ENCODE measurements at regions not wholly inside any gene's neighbourhood (a gene's known extent, or its start where the extent isn't known, plus 50 kb on each side); places are given as distances from the start of the nearest gene placed in this dataset.

DNA sequence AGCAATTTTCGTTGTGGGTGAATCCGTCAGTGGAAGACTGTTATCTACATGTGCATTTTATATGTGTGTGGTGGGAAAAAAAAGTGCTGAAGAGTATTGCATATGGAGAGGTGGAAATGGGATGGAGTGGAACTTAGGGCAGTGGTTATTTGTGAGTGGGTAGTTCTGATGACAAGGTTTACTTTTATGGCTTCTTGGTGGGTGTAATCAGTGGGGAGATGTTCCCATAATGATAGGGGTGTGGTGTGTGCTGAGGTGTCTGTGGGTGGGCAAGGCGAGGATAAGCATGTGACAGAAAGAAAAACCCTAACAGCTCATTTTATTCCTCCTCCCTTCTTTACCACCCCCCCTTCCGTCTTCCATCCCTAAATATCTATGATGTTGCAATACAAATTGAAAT is 288.1 kb downstream of the NUF2 start:
- H3K9ac ChIP-seq (replicated peaks; ENCODE audit: extremely low read depth, insufficient read depth, low read length), result no peak overlapping the region
- no peak for FAIRE-seq
- no peak for DNase-seq (ENCODE audit: low read depth, low spot score)
- intact Hi-C loops (cut with micrococcal nuclease) (no loop called here), dilution Hi-C loops (cut with MboI; ENCODE audit: extremely low pct_ligation_motif_present, low sequenced_read_pairs) (no loop called here)
- no peaks in the 10 kb centered on the region for H3K27me3 ChIP-seq (ENCODE audit: control insufficient read depth in 2 of 2, insufficient read depth in 2 of 2, low read length in 2 of 2)
- H3K9me3 ChIP-seq (replicated peaks; ENCODE audit: control insufficient read depth, insufficient read depth, low read length), result no peaks in the 10 kb centered on the region
- POLR2A ChIA-PET, result no interaction called here
- no peaks in the 10 kb centered on the region for H3K4me1 ChIP-seq (ENCODE audit: control insufficient read depth, extremely low read depth, insufficient read depth, low read length)
- no peak for TF ChIP-seq GATA2 (IDR thresholded peaks at IDR 0.05; ENCODE audit: insufficient read depth, insufficient read length, low read depth, low read length)
- TF ChIP-seq POLR2A (IDR thresholded peaks at IDR 0.05; ENCODE audit: low read depth, low read length), result no peak
- TF ChIP-seq POLR2AphosphoS5 (IDR thresholded peaks at IDR 0.05; ENCODE audit: insufficient read depth, low read depth, low read length), result no peak
- TF ChIP-seq JUN (IDR thresholded peaks at IDR 0.05; ENCODE audit: borderline replicate concordance, insufficient read depth, insufficient read length, low read depth), result no peak
- TF ChIP-seq, protein P1, sequence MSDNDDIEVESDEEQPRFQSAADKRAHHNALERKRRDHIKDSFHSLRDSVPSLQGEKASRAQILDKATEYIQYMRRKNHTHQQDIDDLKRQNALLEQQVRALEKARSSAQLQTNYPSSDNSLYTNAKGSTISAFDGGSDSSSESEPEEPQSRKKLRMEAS (IDR thresholded peaks at IDR 0.05; ENCODE audit: insufficient read depth, insufficient read length), result no peak
- TF ChIP-seq MYC (IDR thresholded peaks at IDR 0.05; ENCODE audit: low read depth, low read length), result no peak
- no peak for TF ChIP-seq FOS (IDR thresholded peaks at IDR 0.05; ENCODE audit: borderline replicate concordance, insufficient read depth, low read length)
- TF ChIP-seq, protein P2, sequence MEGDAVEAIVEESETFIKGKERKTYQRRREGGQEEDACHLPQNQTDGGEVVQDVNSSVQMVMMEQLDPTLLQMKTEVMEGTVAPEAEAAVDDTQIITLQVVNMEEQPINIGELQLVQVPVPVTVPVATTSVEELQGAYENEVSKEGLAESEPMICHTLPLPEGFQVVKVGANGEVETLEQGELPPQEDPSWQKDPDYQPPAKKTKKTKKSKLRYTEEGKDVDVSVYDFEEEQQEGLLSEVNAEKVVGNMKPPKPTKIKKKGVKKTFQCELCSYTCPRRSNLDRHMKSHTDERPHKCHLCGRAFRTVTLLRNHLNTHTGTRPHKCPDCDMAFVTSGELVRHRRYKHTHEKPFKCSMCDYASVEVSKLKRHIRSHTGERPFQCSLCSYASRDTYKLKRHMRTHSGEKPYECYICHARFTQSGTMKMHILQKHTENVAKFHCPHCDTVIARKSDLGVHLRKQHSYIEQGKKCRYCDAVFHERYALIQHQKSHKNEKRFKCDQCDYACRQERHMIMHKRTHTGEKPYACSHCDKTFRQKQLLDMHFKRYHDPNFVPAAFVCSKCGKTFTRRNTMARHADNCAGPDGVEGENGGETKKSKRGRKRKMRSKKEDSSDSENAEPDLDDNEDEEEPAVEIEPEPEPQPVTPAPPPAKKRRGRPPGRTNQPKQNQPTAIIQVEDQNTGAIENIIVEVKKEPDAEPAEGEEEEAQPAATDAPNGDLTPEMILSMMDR (IDR thresholded peaks at IDR 0.05; ENCODE audit: extremely low read depth in 1 of 2, insufficient read depth in 1 of 2, low read depth in 1 of 2, low read length in 2 of 2), result no peak
- no peak for TF ChIP-seq EZH2 (IDR thresholded peaks at IDR 0.05; ENCODE audit: borderline replicate concordance, low read depth, low read length, severe bottlenecking)
- no peaks in the 10 kb centered on the region for H3K79me2 ChIP-seq (ENCODE audit: control insufficient read depth, insufficient read depth, low read length)
- CTCF ChIA-PET, result no interaction called here
- no peak overlapping the region for H2AFZ ChIP-seq (ENCODE audit: low read depth, low read length)
- H3K27ac ChIP-seq (ENCODE audit: insufficient read depth, low read depth, low read length), result no peak overlapping the region
- BruUV-seq (replicated peaks), result no TSS peak
- no peaks in the 10 kb centered on the region for H3K9me1 ChIP-seq (replicated peaks; ENCODE audit: control insufficient read depth, extremely low read depth, insufficient read depth, low read length)
- no peaks in the 10 kb centered on the region for H4K20me1 ChIP-seq (replicated peaks; ENCODE audit: control insufficient read depth, extremely low read depth, insufficient read depth, low read length)
- H3K4me3 ChIP-seq (replicated peaks in 1 of 3; ENCODE audit: insufficient read depth in 1 of 3, low read depth in 1 of 3, low read length in 3 of 3), result no peak overlapping the region
- no peaks in the 10 kb centered on the region for H3K36me3 ChIP-seq (ENCODE audit: control insufficient read depth in 2 of 2, extremely low read depth in 1 of 2, insufficient read depth in 2 of 2, low read length in 2 of 2)
- H3K4me2 ChIP-seq (ENCODE audit: insufficient read depth, low read length), result no peak overlapping the region
